Neural progenitor cell (in vitro differentiated cells): ENCODE measurements at regions not wholly inside any gene's neighbourhood (a gene's known extent, or its start where the extent isn't known, plus 50 kb on each side); places are given as distances from the start of the nearest gene placed in this dataset.

Source experiments
- DNase-seq: peaks from one replicate; pipeline ENCODE4 v3.0.0-alpha.2; 2016; ENCODE audit warnings: low spot score
- H2AFZ ChIP-seq: fragments of 200-600 bp; sonication (generic); replicated peaks from 2 replicates; pipeline ENCODE4 v1.6.1; 2016; ENCODE audit warnings: antibody characterized with exemption
- H3F3A ChIP-seq: fragments of 200-600 bp; sonication (generic); 2 replicates; pipeline ENCODE4 v1.6.1; 2016; ENCODE audit warnings: antibody characterized with exemption, low read depth
- H3K27ac ChIP-seq: fragments of 200-600 bp; sonication (generic); 2 replicates; pipeline ENCODE4 v1.5.1; 2016; ENCODE audit warnings: mild to moderate bottlenecking
- H3K27me3 ChIP-seq: fragments of 200-600 bp; sonication (generic); 2 replicates; pipeline ENCODE4 v1.6.1; 2016; ENCODE audit warnings: mild to moderate bottlenecking, moderate library complexity
- H3K36me3 ChIP-seq: fragments of 200-600 bp; sonication (generic); 2 replicates; pipeline ENCODE4 v1.5.1; 2016
- H3K4me1 ChIP-seq: fragments of 200-600 bp; sonication (generic); 2 replicates; pipeline ENCODE4 v1.6.1; 2016; ENCODE audit warnings: mixed run types
- H3K4me2 ChIP-seq: fragments of 200-600 bp; sonication (generic); 2 replicates; pipeline ENCODE4 v1.6.1; 2016
- H3K4me3 ChIP-seq: fragments of 200-600 bp; sonication (generic); 2 replicates; pipeline ENCODE4 v1.5.1; 2016
- H3K79me2 ChIP-seq: fragments of 200-600 bp; sonication (generic); 2 replicates; pipeline ENCODE4 v1.6.1; 2016; ENCODE audit warnings: low read depth
- H3K9ac ChIP-seq: fragments of 200-600 bp; sonication (generic); 2 replicates; pipeline ENCODE4 v1.6.1; 2016
- H3K9me3 ChIP-seq: fragments of 200-600 bp; sonication (generic); 2 replicates; pipeline ENCODE4 v1.5.1; 2016; ENCODE audit warnings: low read depth
- H4K20me1 ChIP-seq: fragments of 200-600 bp; sonication (generic); 2 replicates; pipeline ENCODE4 v1.6.1; 2016; ENCODE audit warnings: low read depth
- H3K27ac Mint-ChIP-seq: 3 replicates; pipeline ENCODE4 v1.8.0; 2021; ENCODE audit warnings: mixed read lengths
- H3K27me3 Mint-ChIP-seq: 2 replicates; pipeline ENCODE4 v1.8.0; 2022; ENCODE audit warnings: low read depth, mild to moderate bottlenecking, inconsistent platforms, moderate library complexity, mixed read lengths; ENCODE audit not compliant: insufficient read depth
- H3K36me3 Mint-ChIP-seq: 3 replicates; pipeline ENCODE4 v1.8.0; 2021; ENCODE audit warnings: mixed read lengths
- H3K4me1 Mint-ChIP-seq: 3 replicates; pipeline ENCODE4 v1.8.0; 2021; ENCODE audit warnings: mixed read lengths
- H3K4me3 Mint-ChIP-seq: 3 replicates; pipeline ENCODE4 v1.8.0; 2021; ENCODE audit warnings: mild to moderate bottlenecking, moderate library complexity, mixed read lengths
- H3K9me3 Mint-ChIP-seq: 3 replicates; pipeline ENCODE4 v1.8.0; 2020; ENCODE audit warnings: mixed read lengths
- CTCF ChIP-seq: fragments of 200-600 bp; sonication (generic); IDR thresholded peaks from 2 replicates; pipeline ENCODE4 v1.5.1; 2017; ENCODE audit warnings: antibody characterized with exemption, mild to moderate bottlenecking
- EZH2 ChIP-seq: fragments of 200-600 bp; sonication (generic); IDR thresholded peaks from 2 replicates; pipeline ENCODE4 v1.6.1; 2017; ENCODE audit warnings: antibody characterized with exemption, mild to moderate bottlenecking, moderate library complexity
- EZH2phosphoT487 ChIP-seq: fragments of 200-600 bp; sonication (generic); IDR thresholded peaks from 2 replicates; pipeline ENCODE4 v1.6.1; 2017; ENCODE audit warnings: antibody characterized with exemption

- Mint-ChIP-seq H3K9me3 (no peaks in the 10 kb centered on the region), H3K27me3 (no peaks in the 10 kb centered on the region), H3K36me3 (no peaks in the 10 kb centered on the region), H3K4me1 (no peaks in the 10 kb centered on the region), H3K27ac (no peak overlapping the region), H3K4me3 (no peak overlapping the region)
- TF ChIP-seq EZH2phosphoT487 (no peak), EZH2 (no peak), CTCF (no peak)
- DNase-seq, result no peak
- Histone ChIP-seq H3K79me2 (no peaks in the 10 kb centered on the region), H3K27me3 (no peaks in the 10 kb centered on the region), H4K20me1 (no peaks in the 10 kb centered on the region), H3F3A (no peaks in the 10 kb centered on the region), H3K36me3 (no peaks in the 10 kb centered on the region), H3K9ac (no peak overlapping the region), H3K4me3 (no peak overlapping the region), H3K4me1 (no peaks in the 10 kb centered on the region), H3K9me3 (no peaks in the 10 kb centered on the region), H2AFZ (no peak overlapping the region), H3K4me2 (no peak overlapping the region), H3K27ac (no peak overlapping the region)
These were observed 279.5 kb upstream of the PTGER4 start for GRCh38 chr5:40400245-40400644.

GRCh38 chr5:40399349-40399748 is 280.4 kb upstream of the PTGER4 start:
- H3K79me2 ChIP-seq, result no peaks in the 10 kb centered on the region
- H3F3A ChIP-seq, result no peaks in the 10 kb centered on the region
- no peaks in the 10 kb centered on the region for H3K36me3 ChIP-seq
- Mint-ChIP-seq H3K4me1 (no peaks in the 10 kb centered on the region), H3K27ac (no peak overlapping the region), H3K36me3 (no peaks in the 10 kb centered on the region), H3K4me3 (no peak overlapping the region), H3K27me3 (no peaks in the 10 kb centered on the region), H3K9me3 (no peaks in the 10 kb centered on the region)
- no peak overlapping the region for H3K27ac ChIP-seq
- no peak for DNase-seq
- H3K9ac ChIP-seq, result no peak overlapping the region
- no peak overlapping the region for H3K4me2 ChIP-seq
- H3K4me3 ChIP-seq, result no peak overlapping the region
- H4K20me1 ChIP-seq, result no peaks in the 10 kb centered on the region
- no peaks in the 10 kb centered on the region for H3K27me3 ChIP-seq
- H3K9me3 ChIP-seq, result no peaks in the 10 kb centered on the region
- H3K4me1 ChIP-seq, result no peaks in the 10 kb centered on the region
- no peak overlapping the region for H2AFZ ChIP-seq
- TF ChIP-seq EZH2 (no peak), CTCF (no peak), EZH2phosphoT487 (no peak)

- no peaks in the 10 kb centered on the region for H3K27me3 Mint-ChIP-seq
- TF ChIP-seq EZH2, result no peak
- TF ChIP-seq EZH2phosphoT487, result no peak
- no peak for TF ChIP-seq CTCF
- Histone ChIP-seq H3K79me2 (no peaks in the 10 kb centered on the region), H4K20me1 (no peaks in the 10 kb centered on the region), H3K4me3 (no peak overlapping the region), H2AFZ (no peak overlapping the region), H3K27me3 (no peaks in the 10 kb centered on the region), H3K9ac (no peak overlapping the region), H3K4me2 (no peak overlapping the region), H3F3A (no peaks in the 10 kb centered on the region), H3K27ac (no peak overlapping the region), H3K36me3 (no peaks in the 10 kb centered on the region), H3K9me3 (no peaks in the 10 kb centered on the region), H3K4me1 (no peaks in the 10 kb centered on the region)
- DNase-seq, result no peak
- H3K9me3 Mint-ChIP-seq, result no peaks in the 10 kb centered on the region
- H3K4me3 Mint-ChIP-seq, result no peak overlapping the region
- no peaks in the 10 kb centered on the region for H3K36me3 Mint-ChIP-seq
- no peak overlapping the region for H3K27ac Mint-ChIP-seq
- H3K4me1 Mint-ChIP-seq, result no peaks in the 10 kb centered on the region
These were observed 281.7 kb upstream of the PTGER4 start for GRCh38 chr5:40397976-40398375.

- H3K4me2 ChIP-seq, result no peak overlapping the region
- no peak overlapping the region for H2AFZ ChIP-seq
- no peaks in the 10 kb centered on the region for H3K27me3 Mint-ChIP-seq
- H4K20me1 ChIP-seq, result no peaks in the 10 kb centered on the region
- H3K27ac Mint-ChIP-seq, result no peak overlapping the region
- H3F3A ChIP-seq, result no peaks in the 10 kb centered on the region
- no peaks in the 10 kb centered on the region for H3K4me1 Mint-ChIP-seq
- H3K79me2 ChIP-seq, result no peaks in the 10 kb centered on the region
- TF ChIP-seq EZH2, result no peak
- H3K9ac ChIP-seq, result no peak overlapping the region
- H3K9me3 Mint-ChIP-seq, result no peaks in the 10 kb centered on the region
- H3K36me3 ChIP-seq, result no peaks in the 10 kb centered on the region
- H3K27ac ChIP-seq, result no peak overlapping the region
- DNase-seq, result no peak
- no peaks in the 10 kb centered on the region for H3K9me3 ChIP-seq
- no peaks in the 10 kb centered on the region for H3K27me3 ChIP-seq
- no peaks in the 10 kb centered on the region for H3K36me3 Mint-ChIP-seq
- no peak overlapping the region for H3K4me3 ChIP-seq
- no peak overlapping the region for H3K4me3 Mint-ChIP-seq
- H3K4me1 ChIP-seq, result no peaks in the 10 kb centered on the region
These were observed 282.6 kb upstream of the PTGER4 start for GRCh38 chr5:40397091-40397490.
